Breast epithelium (tissue), 4 donors: ENCODE measurements at regions not wholly inside any gene's neighbourhood (a gene's known extent, or its start where the extent isn't known, plus 50 kb on each side); places are given as distances from the start of the nearest gene placed in this dataset.

Source experiments
- DNase-seq, 2 donors: peaks; one replicate each; pipeline ENCODE4 v3.0.0-alpha.2; 2019; ENCODE audit warnings: low spot score in 2 of 2
- H3K27ac ChIP-seq, 2 donors: fragments of 200-600 bp; sonication (generic) in 1 of 2; one replicate each; pipeline ENCODE4 v1.5.1; 2016 to 2019; ENCODE audit warnings: mild to moderate bottlenecking in 1 of 2
- H3K27me3 ChIP-seq, 2 donors: fragments of 200-600 bp; sonication (generic) in 1 of 2; one replicate each; pipeline versions ENCODE4 v1.5.1 to v1.6.0; 2017 to 2019; ENCODE audit warnings: control low read depth in 1 of 2, mild to moderate bottlenecking in 1 of 2
- H3K36me3 ChIP-seq: fragments of 200-600 bp; one replicate; pipeline ENCODE4 v1.5.1; 2019
- H3K4me1 ChIP-seq, 2 donors: fragments of 200-600 bp; sonication (generic); one replicate each; pipeline ENCODE4 v1.5.1; 2016 to 2019; ENCODE audit warnings: control low read depth in 1 of 2
- H3K4me3 ChIP-seq, 3 donors: fragments of 200-600 bp; sonication (generic); 1 replicate in 2 of 3; 2 replicates in 1 of 3; pipeline ENCODE4 v1.5.1; 2016 to 2019; ENCODE audit warnings: mild to moderate bottlenecking in 3 of 3, moderate library complexity in 2 of 3
- H3K9me3 ChIP-seq, 2 donors: fragments of 200-600 bp; sonication (generic) in 1 of 2; one replicate each; pipeline ENCODE4 v1.5.1; 2016 to 2019; ENCODE audit warnings: control low read depth in 1 of 2
- POLR2A ChIP-seq: fragments of 450-650 bp; IDR thresholded peaks from one replicate; pipeline ENCODE4 v1.6.1; 2016; ENCODE audit warnings: antibody characterized with exemption, mild to moderate bottlenecking, moderate library complexity
- POLR2AphosphoS5 ChIP-seq, 3 donors: sonication (generic); formaldehyde crosslinking; IDR thresholded peaks; one replicate each; pipeline ENCODE4 v1.6.1; 2017; ENCODE audit warnings: antibody characterized with exemption in 3 of 3
- intact Hi-C: fragments of 100-400 bp; cut with DNase I; formaldehyde crosslinking; loops from one replicate; pipeline ENCODE4 v1.15.1; 2023; ENCODE audit warnings: low total_unique reads
- TF ChIP-seq, protein P1 (sequence below), 3 donors: fragments of 450-650 bp; IDR thresholded peaks; one replicate each; pipeline ENCODE4 v1.5.1; 2016 to 2017; ENCODE audit warnings: antibody characterized with exemption in 3 of 3, mild to moderate bottlenecking in 3 of 3, moderate library complexity in 3 of 3

DNA sequence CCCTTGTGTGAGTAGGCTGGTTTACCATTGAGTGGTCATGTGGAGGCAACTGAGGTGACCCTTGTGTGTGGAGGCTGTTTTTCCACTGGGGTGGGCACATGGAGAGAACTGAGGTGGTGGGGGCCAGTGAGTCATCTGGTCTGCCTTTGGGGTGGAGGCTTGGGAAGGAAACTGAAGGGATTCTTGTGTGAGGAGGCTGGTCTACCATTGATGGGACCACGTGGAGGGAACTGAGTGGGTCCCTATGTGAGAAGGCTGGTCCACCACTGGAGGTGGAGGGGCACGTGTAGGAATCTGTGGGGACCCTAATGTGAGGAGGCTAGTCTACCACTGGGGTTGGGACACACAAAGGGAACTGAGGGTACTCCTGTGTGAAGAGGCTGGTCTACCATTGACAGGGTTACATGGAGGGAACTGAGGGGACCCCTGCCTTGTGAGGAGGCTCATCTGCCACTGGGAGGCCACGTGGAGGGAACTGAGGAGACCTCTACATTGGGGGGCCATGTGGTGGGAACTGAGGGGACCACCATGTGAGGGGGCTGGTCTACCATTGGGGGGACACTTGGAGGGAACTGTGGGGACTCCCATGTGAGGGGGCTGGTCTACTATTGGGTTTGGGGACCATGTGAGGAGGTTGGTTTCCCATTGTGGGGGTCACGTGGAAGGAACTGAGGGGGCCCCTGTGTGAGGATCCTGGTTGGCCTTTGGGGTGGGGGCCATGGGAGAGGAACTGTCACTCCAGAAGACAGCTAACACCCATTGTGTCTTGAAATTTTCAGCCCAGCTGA lies 164.5 kb downstream of the WNT7A start:
- H3K9me3 ChIP-seq, result peaks cover 0 to 3% of the 10 kb centered on the region in 2 donors
- intact Hi-C loops, result loop anchor here (1.0 kb wide), 1 partner anchor 47 kb away; no protein-coding TSS in a partner anchor
- no peaks in the 10 kb centered on the region for H3K4me1 ChIP-seq
- no peak overlapping the region for H3K27ac ChIP-seq
- no peaks in the 10 kb centered on the region for H3K36me3 ChIP-seq
- no peaks in the 10 kb centered on the region for H3K27me3 ChIP-seq
- H3K4me3 ChIP-seq, result no peak overlapping the region
- TF ChIP-seq, protein P1, sequence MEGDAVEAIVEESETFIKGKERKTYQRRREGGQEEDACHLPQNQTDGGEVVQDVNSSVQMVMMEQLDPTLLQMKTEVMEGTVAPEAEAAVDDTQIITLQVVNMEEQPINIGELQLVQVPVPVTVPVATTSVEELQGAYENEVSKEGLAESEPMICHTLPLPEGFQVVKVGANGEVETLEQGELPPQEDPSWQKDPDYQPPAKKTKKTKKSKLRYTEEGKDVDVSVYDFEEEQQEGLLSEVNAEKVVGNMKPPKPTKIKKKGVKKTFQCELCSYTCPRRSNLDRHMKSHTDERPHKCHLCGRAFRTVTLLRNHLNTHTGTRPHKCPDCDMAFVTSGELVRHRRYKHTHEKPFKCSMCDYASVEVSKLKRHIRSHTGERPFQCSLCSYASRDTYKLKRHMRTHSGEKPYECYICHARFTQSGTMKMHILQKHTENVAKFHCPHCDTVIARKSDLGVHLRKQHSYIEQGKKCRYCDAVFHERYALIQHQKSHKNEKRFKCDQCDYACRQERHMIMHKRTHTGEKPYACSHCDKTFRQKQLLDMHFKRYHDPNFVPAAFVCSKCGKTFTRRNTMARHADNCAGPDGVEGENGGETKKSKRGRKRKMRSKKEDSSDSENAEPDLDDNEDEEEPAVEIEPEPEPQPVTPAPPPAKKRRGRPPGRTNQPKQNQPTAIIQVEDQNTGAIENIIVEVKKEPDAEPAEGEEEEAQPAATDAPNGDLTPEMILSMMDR (IDR thresholded peaks at IDR 0.05), result no peak
- peak in 1 of 2 donors; percentile 35 for DNase-seq

DNA sequence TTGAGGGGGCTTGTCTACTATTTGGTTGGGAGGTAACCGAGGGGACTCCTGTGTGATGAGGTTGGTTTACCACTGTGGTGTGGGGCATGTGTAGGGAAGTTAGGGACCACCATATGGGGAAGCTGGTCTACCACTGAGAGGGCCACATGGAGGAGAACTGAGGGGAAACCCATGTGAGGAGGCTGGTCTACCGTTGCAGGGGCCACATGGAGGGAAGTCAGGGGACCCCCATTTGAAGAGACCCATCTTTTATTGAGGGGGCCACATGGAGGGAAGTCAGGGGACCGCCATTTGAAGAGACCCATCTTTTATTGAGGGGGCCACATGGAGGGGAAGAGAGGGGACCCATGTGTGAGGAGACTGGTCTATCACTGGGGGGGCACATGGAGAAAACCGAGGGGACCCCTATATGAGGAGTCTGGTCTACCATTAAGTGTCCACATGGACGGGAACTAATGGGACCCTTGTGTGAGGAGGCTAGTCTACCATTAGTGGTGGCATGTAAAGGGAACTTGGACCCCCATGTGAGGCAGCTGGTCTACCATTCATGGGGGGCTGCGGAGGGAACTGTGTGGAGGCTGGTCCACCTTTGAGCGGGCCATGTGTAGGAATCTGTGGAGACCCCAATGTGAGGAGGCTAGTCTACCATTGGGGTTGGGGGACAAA lies 165.5 kb downstream of the FBLN2 start:
- intact Hi-C loops, result no loop called here

DNA sequence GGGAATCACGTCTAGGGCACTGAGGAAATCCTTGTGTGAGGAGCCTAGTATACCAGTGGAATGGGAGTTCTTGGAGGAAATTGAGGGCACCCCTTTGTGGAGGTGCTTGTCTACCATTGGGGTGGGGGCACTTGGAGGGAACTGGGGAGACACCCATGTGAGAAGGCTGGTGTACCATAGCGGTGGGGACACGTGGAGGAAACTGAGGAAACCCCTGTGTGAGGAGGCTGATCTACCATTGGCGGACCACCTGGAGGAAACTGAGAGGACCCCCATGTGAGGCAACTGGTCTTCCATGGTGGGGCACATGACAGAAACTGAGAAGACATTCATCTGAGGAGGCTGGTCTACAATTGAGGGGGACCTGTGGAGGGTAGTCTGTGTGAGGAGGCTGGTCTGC lies 164.5 kb downstream of the FBLN2 start:
- peak; percentile 0 to 43 for DNase-seq
- no peaks in the 10 kb centered on the region for H3K4me1 ChIP-seq
- no peak overlapping the region for H3K27ac ChIP-seq
- no peak overlapping the region for H3K4me3 ChIP-seq
- H3K9me3 ChIP-seq, result peaks cover 0 to 9% of the 10 kb centered on the region in 2 donors
- intact Hi-C loops, result no loop called here
- H3K36me3 ChIP-seq, result no peaks in the 10 kb centered on the region
- no peaks in the 10 kb centered on the region for H3K27me3 ChIP-seq
- no peak for TF ChIP-seq POLR2AphosphoS5 (IDR thresholded peaks at IDR 0.05)
- TF ChIP-seq, protein P1 (IDR thresholded peaks at IDR 0.05), result no peak
- no peak for TF ChIP-seq POLR2A

More for the DNA sequence above, 165.5 kb downstream of the FBLN2 start:
- Histone ChIP-seq H3K4me3 (no peak overlapping the region), H3K36me3 (no peaks in the 10 kb centered on the region), H3K27ac (no peak overlapping the region), H3K27me3 (no peaks in the 10 kb centered on the region), H3K4me1 (no peaks in the 10 kb centered on the region), H3K9me3 (peaks cover 0 to 9% of the 10 kb centered on the region in 2 donors)
- TF ChIP-seq POLR2AphosphoS5 (IDR thresholded peaks at IDR 0.05) (no peak), POLR2A (no peak)
- TF ChIP-seq, protein P1 (IDR thresholded peaks at IDR 0.05), result no peak
- DNase-seq, result peak in 1 of 2 donors; percentile 19

DNA sequence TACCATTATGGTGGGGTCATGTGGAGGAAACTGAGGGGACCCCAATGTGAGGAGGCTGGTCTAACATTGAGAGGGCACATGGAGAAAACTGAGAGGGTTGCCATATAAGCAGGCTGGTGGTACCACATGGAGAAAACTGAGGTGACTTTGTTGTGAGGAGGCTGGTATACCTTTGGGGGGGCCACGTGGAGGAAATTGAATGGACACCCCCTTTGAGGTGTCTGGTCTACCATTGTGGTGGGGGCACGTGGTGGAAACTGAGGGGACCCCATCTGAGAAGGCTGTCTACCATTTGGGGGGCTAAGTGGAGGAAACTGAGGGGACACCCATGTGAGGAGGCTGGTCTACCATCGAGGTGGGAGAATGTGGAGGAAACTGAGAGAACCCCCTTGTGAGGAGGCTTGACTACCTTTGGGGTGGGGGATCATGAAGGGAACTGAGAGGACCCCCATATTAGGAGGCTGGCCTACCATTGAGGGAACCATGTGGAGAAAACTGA lies 163.8 kb downstream of the FBLN2 start:
- peak; percentile 6 to 17 for DNase-seq
- peaks cover 0 to 12% of the 10 kb centered on the region in 2 donors for H3K9me3 ChIP-seq
- no peaks in the 10 kb centered on the region for H3K36me3 ChIP-seq
- H3K27me3 ChIP-seq, result no peaks in the 10 kb centered on the region
- no peak overlapping the region for H3K4me3 ChIP-seq
- intact Hi-C loops, result no loop called here
- no peak for TF ChIP-seq POLR2AphosphoS5 (IDR thresholded peaks at IDR 0.05)
- TF ChIP-seq POLR2A, result no peak
- TF ChIP-seq, protein P1 (IDR thresholded peaks at IDR 0.05), result no peak
- no peaks in the 10 kb centered on the region for H3K4me1 ChIP-seq
- no peak overlapping the region for H3K27ac ChIP-seq
